Hematopoietic multipotent progenitor cell treated with erythropoietin and hydrocortisone succinate and interleukin-3 and kit ligand, for 17 days (in vitro differentiated cells): ENCODE measurements at regions not wholly inside any gene's neighbourhood (a gene's known extent, or its start where the extent isn't known, plus 50 kb on each side); places are given as distances from the start of the nearest gene placed in this dataset.

Experiments used
- DNase-seq: peaks from one replicate; pipeline ENCODE4 v3.0.0-alpha.2; 2015; ENCODE audit warnings: low spot score

GRCh38 chr14:81837304-81837703 lies 303.7 kb upstream of the SEL1L start:
- no peak for DNase-seq

- no peak for DNase-seq
Measured at GRCh38 chr14:81839056-81839455, 305.4 kb upstream of the SEL1L start.

- no peak for DNase-seq
Measured at GRCh38 chr14:81841346-81841745, 307.7 kb upstream of the SEL1L start.

- no peak for DNase-seq
Measured at GRCh38 chr14:81849714-81850113, 316.1 kb upstream of the SEL1L start.

GRCh38 chr14:81855007-81855406 lies 321.4 kb upstream of the SEL1L start:
- DNase-seq, result no peak

- no peak for DNase-seq
Measured at GRCh38 chr14:81859046-81859445, 325.4 kb upstream of the SEL1L start.

GRCh38 chr14:81868172-81868571 lies 334.5 kb upstream of the SEL1L start:
- no peak for DNase-seq

GRCh38 chr14:81871706-81872105 lies 338.1 kb upstream of the SEL1L start:
- DNase-seq, result no peak

- DNase-seq, result no peak
Measured at GRCh38 chr14:81884382-81884781, 350.7 kb upstream of the SEL1L start.

- DNase-seq, result no peak
Measured at GRCh38 chr14:81886588-81886987, 352.9 kb upstream of the SEL1L start.

- no peak for DNase-seq
Measured at GRCh38 chr14:81889529-81889928, 355.9 kb upstream of the SEL1L start.

GRCh38 chr14:81890020-81890419 lies 356.4 kb upstream of the SEL1L start:
- DNase-seq, result no peak

- no peak for DNase-seq
Measured at GRCh38 chr14:81903477-81903876, 369.8 kb upstream of the SEL1L start.

- DNase-seq, result no peak
Measured at GRCh38 chr14:81927070-81927469, 393.4 kb upstream of the SEL1L start.

- no peak for DNase-seq
Measured at GRCh38 chr14:81931828-81932227, 398.2 kb upstream of the SEL1L start.

GRCh38 chr14:81936348-81936747 lies 402.7 kb upstream of the SEL1L start:
- no peak for DNase-seq

- no peak for DNase-seq
Measured at GRCh38 chr14:81936902-81937301, 403.2 kb upstream of the SEL1L start.

GRCh38 chr14:81938341-81938740 lies 404.7 kb upstream of the SEL1L start:
- DNase-seq, result no peak

GRCh38 chr14:81940651-81941050 lies 407.0 kb upstream of the SEL1L start:
- no peak for DNase-seq

GRCh38 chr14:81942071-81942470 lies 408.4 kb upstream of the SEL1L start:
- no peak for DNase-seq

GRCh38 chr14:81946375-81946774 lies 412.7 kb upstream of the SEL1L start:
- DNase-seq, result no peak

- DNase-seq, result no peak
Measured at GRCh38 chr14:81946834-81947798, 413.5 kb upstream of the SEL1L start.

GRCh38 chr14:81952917-81953316 lies 419.3 kb upstream of the SEL1L start:
- DNase-seq, result no peak

GRCh38 chr14:81953419-81953818 lies 419.8 kb upstream of the SEL1L start:
- no peak for DNase-seq
